ENCODE measurements at regions not wholly inside any gene's neighbourhood (a gene's known extent, or its start where the extent isn't known, plus 50 kb on each side); places are given as distances from the start of the nearest gene placed in this dataset.

DNA sequence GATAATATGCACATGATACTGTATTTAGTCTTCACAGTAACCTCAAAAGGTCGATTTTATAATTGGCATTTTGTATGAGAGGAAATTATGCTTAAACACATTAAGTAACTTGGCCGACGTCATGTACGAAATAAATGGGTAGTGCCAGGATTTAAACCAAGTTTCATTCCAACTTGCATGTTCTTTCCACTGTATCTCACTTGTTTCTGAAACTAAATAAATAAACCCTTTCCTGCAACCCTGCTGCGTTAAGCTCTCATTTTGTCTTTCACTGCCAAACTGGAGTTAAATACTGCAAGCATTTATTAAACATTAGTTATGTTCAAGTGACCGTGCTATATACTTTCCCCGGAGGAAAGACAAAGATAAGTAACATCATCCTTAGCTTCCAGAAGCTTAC lies 293.9 kb upstream of the PRKD1 start:
- Mint-ChIP-seq H3K9me3 (no peaks in the 10 kb centered on the region), H3K4me1 (peaks cover 12% of the 10 kb centered on the region), H3K27ac (no peak overlapping the region), H3K27me3 (ENCODE audit: low read depth) (peaks cover 3% of the 10 kb centered on the region), H3K4me3 (no peak overlapping the region), H3K36me3 (no peaks in the 10 kb centered on the region)
- TF ChIP-seq CTCF (IDR thresholded peaks at IDR 0.05; ENCODE audit: unreplicated experiment), result no peak
- DNase-seq (ENCODE audit: low spot score in 2 of 2, unreplicated experiment in 2 of 2), result no peak

GRCh38 chr14:30223385-30223785 lies 295.7 kb upstream of the PRKD1 start:
- Mint-ChIP-seq H3K27me3 (ENCODE audit: low read depth) (peaks cover 3% of the 10 kb centered on the region), H3K9me3 (no peaks in the 10 kb centered on the region), H3K4me1 (peaks cover 15% of the 10 kb centered on the region), H3K36me3 (no peaks in the 10 kb centered on the region), H3K27ac (peak overlapping the region; percentile 21), H3K4me3 (no peak overlapping the region)
- no peak for TF ChIP-seq CTCF (IDR thresholded peaks at IDR 0.05; ENCODE audit: unreplicated experiment)
- DNase-seq (ENCODE audit: low spot score in 2 of 2, unreplicated experiment in 2 of 2), result no peak

GRCh38 chr14:30223966-30224365 lies 296.3 kb upstream of the PRKD1 start:
- H3K4me1 Mint-ChIP-seq, result peaks cover 15% of the 10 kb centered on the region
- peaks cover 3% of the 10 kb centered on the region for H3K27me3 Mint-ChIP-seq (ENCODE audit: low read depth)
- no peak overlapping the region for H3K27ac Mint-ChIP-seq
- H3K4me3 Mint-ChIP-seq, result no peak overlapping the region
- no peaks in the 10 kb centered on the region for H3K36me3 Mint-ChIP-seq
- no peak for DNase-seq (ENCODE audit: low spot score in 2 of 2, unreplicated experiment in 2 of 2)
- no peak for TF ChIP-seq CTCF (IDR thresholded peaks at IDR 0.05; ENCODE audit: unreplicated experiment)
- no peaks in the 10 kb centered on the region for H3K9me3 Mint-ChIP-seq

GRCh38 chr14:30225176-30225575 lies 297.5 kb upstream of the PRKD1 start:
- Mint-ChIP-seq H3K27ac (no peak overlapping the region), H3K36me3 (no peaks in the 10 kb centered on the region), H3K27me3 (ENCODE audit: low read depth) (peaks cover 6% of the 10 kb centered on the region), H3K9me3 (no peaks in the 10 kb centered on the region), H3K4me3 (no peak overlapping the region), H3K4me1 (peaks cover 15% of the 10 kb centered on the region)
- TF ChIP-seq CTCF (IDR thresholded peaks at IDR 0.05; ENCODE audit: unreplicated experiment), result no peak
- DNase-seq (ENCODE audit: low spot score in 2 of 2, unreplicated experiment in 2 of 2), result no peak

DNA sequence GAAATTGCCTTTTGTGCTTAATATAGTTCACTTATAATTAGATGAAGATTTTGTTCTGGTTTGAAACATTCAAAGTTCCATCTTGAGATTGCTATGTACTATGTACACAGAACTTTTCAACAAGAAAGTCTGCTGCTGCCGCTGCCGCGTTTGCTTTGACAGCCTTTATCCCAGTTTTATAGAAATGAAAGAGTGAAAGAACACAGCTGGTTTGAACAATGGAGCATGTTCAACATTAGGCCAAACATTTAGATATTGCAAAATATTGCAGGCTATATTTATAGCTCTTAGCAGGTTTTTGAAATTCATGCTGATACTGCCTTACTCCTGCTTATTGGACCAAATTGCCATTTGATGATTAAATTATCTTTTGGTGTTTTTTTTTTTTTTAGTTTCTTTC lies 299.8 kb upstream of the PRKD1 start:
- H3K27me3 Mint-ChIP-seq (ENCODE audit: low read depth), result peaks cover 10% of the 10 kb centered on the region
- H3K36me3 Mint-ChIP-seq, result no peaks in the 10 kb centered on the region
- H3K4me3 Mint-ChIP-seq, result no peak overlapping the region
- no peak for TF ChIP-seq CTCF (IDR thresholded peaks at IDR 0.05; ENCODE audit: unreplicated experiment)
- no peak for DNase-seq (ENCODE audit: low spot score in 2 of 2, unreplicated experiment in 2 of 2)
- H3K9me3 Mint-ChIP-seq, result no peaks in the 10 kb centered on the region
- H3K4me1 Mint-ChIP-seq, result peaks cover 14% of the 10 kb centered on the region
- H3K27ac Mint-ChIP-seq, result no peak overlapping the region

GRCh38 chr14:30227876-30228275 lies 300.2 kb upstream of the PRKD1 start:
- Mint-ChIP-seq H3K36me3 (no peaks in the 10 kb centered on the region), H3K27ac (peak overlapping the region; percentile 70), H3K4me1 (peaks cover 14% of the 10 kb centered on the region), H3K4me3 (no peak overlapping the region), H3K27me3 (ENCODE audit: low read depth) (peaks cover 10% of the 10 kb centered on the region), H3K9me3 (no peaks in the 10 kb centered on the region)
- TF ChIP-seq CTCF (IDR thresholded peaks at IDR 0.05; ENCODE audit: unreplicated experiment), result no peak
- DNase-seq (ENCODE audit: low spot score in 2 of 2, unreplicated experiment in 2 of 2), result no peak
